ENCODE measurements at regions not wholly inside any gene's neighbourhood (a gene's known extent, or its start where the extent isn't known, plus 50 kb on each side); places are given as distances from the start of the nearest gene placed in this dataset.

GRCh38 chr3:176769547-176770190, 427.6 kb downstream of the TBL1XR1 start:
- no peak for TF ChIP-seq CTCF (IDR thresholded peaks at IDR 0.05)
- H3K4me1 ChIP-seq = peaks cover 0 to 12% (median 5%) of the 10 kb centered on the region in 4 donors
- H3K9me3 ChIP-seq = no peaks in the 10 kb centered on the region
- DNase-seq = no peak
- intact Hi-C loops (cut with DNase I; ENCODE audit: low total_unique reads) = no loop called here
- no peaks in the 10 kb centered on the region for H3K27me3 ChIP-seq
- H3K4me3 ChIP-seq = no peak overlapping the region
- H3K36me3 ChIP-seq = no peaks in the 10 kb centered on the region
- no peak overlapping the region for H3K27ac ChIP-seq

- Histone ChIP-seq H3K27ac (no peak overlapping the region), H3K27me3 (no peaks in the 10 kb centered on the region), H3K9me3 (no peaks in the 10 kb centered on the region), H3K36me3 (no peaks in the 10 kb centered on the region), H3K4me3 (no peak overlapping the region), H3K4me1 (peaks cover 0 to 12% (median 5%) of the 10 kb centered on the region in 4 donors)
- no peak for TF ChIP-seq CTCF (IDR thresholded peaks at IDR 0.05)
- intact Hi-C loops (cut with DNase I; ENCODE audit: low total_unique reads) = no loop called here
- peak; percentile 22 to 68 for DNase-seq
Measured at GRCh38 chr3:176767385-176767784, 429.9 kb downstream of the TBL1XR1 start.

- Histone ChIP-seq H3K4me1 (peaks cover 0 to 12% (median 5%) of the 10 kb centered on the region in 4 donors), H3K9me3 (no peaks in the 10 kb centered on the region), H3K27ac (no peak overlapping the region), H3K27me3 (no peaks in the 10 kb centered on the region), H3K4me3 (no peak overlapping the region), H3K36me3 (no peaks in the 10 kb centered on the region)
- no peak for TF ChIP-seq CTCF (IDR thresholded peaks at IDR 0.05)
- intact Hi-C loops (cut with DNase I; ENCODE audit: low total_unique reads) = no loop called here
- DNase-seq = no peak
Measured at GRCh38 chr3:176766862-176767261, 430.4 kb downstream of the TBL1XR1 start.

- intact Hi-C loops (cut with DNase I; ENCODE audit: low total_unique reads) = no loop called here
- TF ChIP-seq CTCF (IDR thresholded peaks at IDR 0.05) = no peak
- Histone ChIP-seq H3K36me3 (no peaks in the 10 kb centered on the region), H3K9me3 (no peaks in the 10 kb centered on the region), H3K4me1 (peaks cover 0 to 12% (median 5%) of the 10 kb centered on the region in 4 donors), H3K4me3 (no peak overlapping the region), H3K27ac (no peak overlapping the region), H3K27me3 (no peaks in the 10 kb centered on the region)
- DNase-seq = no peak
Measured at GRCh38 chr3:176765382-176765900, 431.8 kb downstream of the TBL1XR1 start.

GRCh38 chr3:176759815-176760506, 437.3 kb downstream of the TBL1XR1 start:
- TF ChIP-seq CTCF (IDR thresholded peaks at IDR 0.05) = no peak
- intact Hi-C loops (cut with DNase I; ENCODE audit: low total_unique reads) = no loop called here
- H3K27me3 ChIP-seq = no peaks in the 10 kb centered on the region
- no peak for DNase-seq
- no peak overlapping the region for H3K27ac ChIP-seq
- no peak overlapping the region for H3K4me3 ChIP-seq
- no peaks in the 10 kb centered on the region for H3K4me1 ChIP-seq
- no peaks in the 10 kb centered on the region for H3K36me3 ChIP-seq
- H3K9me3 ChIP-seq = no peaks in the 10 kb centered on the region
